Globus pallidus (tissue), 1 donor: ENCODE measurements at regions not wholly inside any gene's neighbourhood (a gene's known extent, or its start where the extent isn't known, plus 50 kb on each side); places are given as distances from the start of the nearest gene placed in this dataset.
"Not testable (repeated sequence)": the region's sequence is repeated elsewhere in the genome, so short reads cannot be mapped to it uniquely, and the experiment has no call there.

Source experiments
- DNase-seq: peaks from one replicate; pipeline ENCODE4 v3.0.0-alpha.2; 2015; ENCODE audit warnings: low spot score

- DNase-seq: no peak
These were observed 141.0 kb downstream of the TFAP2C start for GRCh38 chr20:56769921-56770600.

- no peak for DNase-seq
These were observed 144.6 kb downstream of the TFAP2C start for GRCh38 chr20:56773749-56774148.

GRCh38 chr20:56774873-56775272 is 145.8 kb downstream of the TFAP2C start:
- DNase-seq: no peak

GRCh38 chr20:56776345-56776744 is 147.2 kb downstream of the TFAP2C start:
- no peak for DNase-seq

GRCh38 chr20:56778765-56779195 is 149.7 kb downstream of the TFAP2C start:
- DNase-seq: no peak

- DNase-seq: no peak
These were observed 150.5 kb downstream of the TFAP2C start for GRCh38 chr20:56779452-56780143.

GRCh38 chr20:56780266-56780665 is 151.2 kb downstream of the TFAP2C start:
- DNase-seq: no peak

- DNase-seq: no peak
These were observed 152.1 kb downstream of the TFAP2C start for GRCh38 chr20:56781108-56781739.

GRCh38 chr20:56781987-56782560 is 153.0 kb downstream of the TFAP2C start:
- DNase-seq: not testable (repeated sequence)

GRCh38 chr20:56782814-56783213 is 153.7 kb downstream of the TFAP2C start:
- DNase-seq: not testable (repeated sequence)

GRCh38 chr20:56783826-56784225 is 154.7 kb downstream of the TFAP2C start:
- DNase-seq: no peak

- no peak for DNase-seq
These were observed 157.4 kb downstream of the TFAP2C start for GRCh38 chr20:56786503-56786902.

GRCh38 chr20:56788041-56788670 is 159.1 kb downstream of the TFAP2C start:
- no peak for DNase-seq

- no peak for DNase-seq
These were observed 159.8 kb downstream of the TFAP2C start for GRCh38 chr20:56788671-56789610.

- DNase-seq: no peak
These were observed 164.8 kb downstream of the TFAP2C start for GRCh38 chr20:56793916-56794315.

GRCh38 chr20:56795492-56795891 is 166.4 kb downstream of the TFAP2C start:
- no peak for DNase-seq

- no peak for DNase-seq
These were observed 167.2 kb downstream of the TFAP2C start for GRCh38 chr20:56796345-56796744.

GRCh38 chr20:56797023-56797422 is 167.9 kb downstream of the TFAP2C start:
- DNase-seq: no peak

- no peak for DNase-seq
These were observed 169.5 kb downstream of the TFAP2C start for GRCh38 chr20:56798634-56799033.

- DNase-seq: no peak
These were observed 170.1 kb downstream of the TFAP2C start for GRCh38 chr20:56799187-56799586.

GRCh38 chr20:56800088-56800487 is 171.0 kb downstream of the TFAP2C start:
- no peak for DNase-seq
